ENCODE measurements at regions not wholly inside any gene's neighbourhood (a gene's known extent, or its start where the extent isn't known, plus 50 kb on each side); places are given as distances from the start of the nearest gene placed in this dataset.

DNA sequence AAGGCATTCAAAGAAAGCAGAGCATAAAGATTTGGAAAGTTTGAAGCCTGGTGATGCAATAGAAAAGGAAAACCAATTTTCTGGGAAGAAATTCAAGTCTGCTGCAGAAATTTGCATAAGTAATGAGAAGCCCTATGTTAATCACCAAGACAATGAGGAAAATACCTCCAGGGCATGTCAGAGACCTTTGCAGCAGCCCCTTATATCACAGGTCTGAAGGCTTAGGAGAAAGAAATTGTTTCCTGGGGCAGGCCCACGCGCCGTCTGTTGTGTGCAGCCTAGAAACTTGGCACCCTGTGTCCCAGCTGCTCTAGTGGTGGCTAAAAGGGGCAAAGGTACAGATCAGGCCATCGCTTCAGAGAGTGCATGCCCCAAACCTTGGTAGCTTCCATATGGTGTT is 495.3 kb upstream of the CDH6 start:
- DNase-seq, result no peak

DNA sequence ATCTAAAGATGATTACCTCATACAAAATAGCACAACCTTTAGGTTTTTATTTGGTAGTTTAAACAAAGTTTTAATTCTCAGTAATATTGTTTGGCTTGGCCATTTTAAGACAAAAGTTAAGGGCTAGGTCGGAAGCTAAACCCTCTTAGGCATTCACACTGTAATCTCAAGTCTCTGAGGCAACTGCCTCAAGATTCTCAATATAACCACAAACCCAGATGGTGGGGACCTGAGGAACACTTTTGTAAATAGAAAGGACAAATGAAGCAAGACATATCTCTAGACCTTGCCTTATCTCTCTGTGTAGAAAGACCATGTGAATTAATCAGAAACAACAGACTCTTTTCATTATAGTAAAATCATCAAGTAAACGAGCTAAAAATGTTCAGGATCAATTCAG is 500.2 kb upstream of the CDH6 start:
- no peak for DNase-seq

- DNase-seq, result no peak
Observed at GRCh38 chr5:30690931-30691330, 502.6 kb upstream of the CDH6 start.

GRCh38 chr5:30687461-30687860 is 506.0 kb upstream of the CDH6 start:
- DNase-seq, result no peak

DNA sequence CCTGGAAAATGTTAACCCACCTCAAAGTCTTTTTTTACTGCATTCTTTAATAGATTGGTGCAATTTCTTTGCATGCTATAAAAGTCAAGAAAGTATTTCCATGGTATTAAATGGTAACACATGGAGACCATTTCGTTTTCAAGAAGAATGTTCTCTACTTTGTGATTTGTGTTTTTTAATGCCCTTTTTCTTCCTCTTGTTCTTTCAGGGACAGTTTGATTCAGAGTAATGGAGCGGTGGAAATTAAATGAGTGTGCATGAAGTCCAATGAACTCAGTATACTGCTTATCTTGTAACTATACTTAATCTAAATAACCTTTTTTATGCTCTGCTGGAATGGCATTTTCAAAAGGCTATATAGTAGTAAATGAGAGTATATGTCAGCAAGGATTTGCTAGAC is 507.0 kb upstream of the CDH6 start:
- DNase-seq, result no peak

DNA sequence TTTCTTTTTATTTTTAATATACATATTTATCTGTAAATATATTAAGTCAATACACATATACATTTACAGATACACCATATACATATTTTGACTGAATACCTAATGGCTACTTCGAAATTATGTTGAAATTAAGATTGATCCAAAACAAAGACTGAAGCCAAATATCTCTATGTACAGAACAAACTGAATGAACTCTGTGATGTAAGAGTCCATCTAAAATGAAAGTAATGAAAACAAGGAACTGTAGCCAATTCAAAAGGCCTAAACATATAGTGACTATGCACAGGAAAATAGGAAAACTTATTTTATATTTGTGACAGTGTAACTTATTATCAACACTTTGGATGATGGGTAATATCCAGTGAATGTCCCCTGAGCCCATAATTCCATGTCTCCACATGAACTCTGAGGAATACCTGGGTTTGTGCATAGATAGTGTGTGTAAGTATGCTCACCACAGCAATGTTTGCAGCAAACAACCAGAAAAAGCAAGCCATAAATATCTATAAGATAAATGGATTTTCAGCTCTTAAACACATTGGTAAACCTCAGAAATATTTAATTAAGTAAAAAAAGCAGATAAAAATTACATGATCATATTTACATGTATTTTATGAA is 517.2 kb upstream of the CDH6 start:
- no peak for DNase-seq

GRCh38 chr5:30667293-30667692 is 526.2 kb upstream of the CDH6 start:
- no peak for DNase-seq

- no peak for DNase-seq
Observed at GRCh38 chr5:30663536-30663935, 530.0 kb upstream of the CDH6 start.

GRCh38 chr5:30662373-30662772 is 531.1 kb upstream of the CDH6 start:
- no peak for DNase-seq

DNA sequence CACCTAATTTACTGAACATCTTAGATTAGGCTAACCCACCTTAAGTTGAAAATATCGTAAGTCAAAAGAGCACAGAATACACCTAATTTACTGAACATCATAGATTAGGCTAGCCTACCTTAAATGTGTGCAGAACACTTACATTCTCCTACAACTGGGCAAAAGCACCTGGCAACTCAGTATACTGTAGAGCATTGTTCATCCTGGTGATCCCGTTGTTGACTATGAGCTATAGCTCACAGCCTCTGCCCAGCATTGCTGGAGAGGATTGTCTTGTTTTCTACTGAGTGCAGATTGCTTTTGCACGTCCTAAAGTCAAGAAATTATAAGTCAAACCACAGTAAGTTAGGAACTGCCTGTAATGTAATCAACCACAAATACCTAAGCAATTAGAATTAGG is 531.8 kb upstream of the CDH6 start:
- DNase-seq, result no peak

DNA sequence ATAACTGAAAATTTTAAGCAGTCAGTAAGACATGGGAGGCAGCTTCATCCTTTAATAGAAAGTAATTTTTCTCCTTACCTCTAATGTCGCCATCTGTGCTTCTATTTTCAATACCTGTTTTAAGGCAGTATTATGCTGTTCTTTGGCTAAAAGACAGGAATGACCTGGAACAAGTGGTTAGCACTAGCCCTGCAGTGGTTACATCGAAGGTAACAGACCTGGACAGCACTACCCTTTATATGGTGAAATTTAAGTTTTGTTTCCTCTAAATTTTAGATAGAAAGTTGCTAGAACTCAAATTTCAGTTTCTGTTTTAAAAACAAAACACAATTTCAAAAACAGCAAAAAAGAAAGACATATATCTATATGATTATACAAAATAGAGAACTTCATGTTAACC is 534.1 kb upstream of the CDH6 start:
- DNase-seq, result no peak

GRCh38 chr5:30650311-30650710 is 543.2 kb upstream of the CDH6 start:
- DNase-seq, result no peak

DNA sequence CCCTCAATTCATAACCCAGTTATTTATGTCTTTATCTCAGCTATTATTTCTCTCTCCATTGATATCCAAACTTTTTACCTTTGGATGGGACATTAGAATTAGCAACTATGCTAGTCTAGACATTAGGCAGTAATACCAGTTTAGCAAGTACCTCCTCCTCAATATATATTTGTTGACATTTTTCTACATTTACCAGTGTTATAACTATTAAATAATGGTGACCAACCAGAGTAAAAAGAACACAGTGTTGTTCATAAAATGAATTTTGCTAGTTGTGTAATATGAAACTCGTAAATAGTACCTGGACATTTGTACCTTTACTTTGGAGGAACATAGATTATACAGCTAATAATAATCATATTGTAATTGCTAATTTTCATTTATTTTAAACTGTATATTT is 554.6 kb upstream of the CDH6 start:
- no peak for DNase-seq

DNA sequence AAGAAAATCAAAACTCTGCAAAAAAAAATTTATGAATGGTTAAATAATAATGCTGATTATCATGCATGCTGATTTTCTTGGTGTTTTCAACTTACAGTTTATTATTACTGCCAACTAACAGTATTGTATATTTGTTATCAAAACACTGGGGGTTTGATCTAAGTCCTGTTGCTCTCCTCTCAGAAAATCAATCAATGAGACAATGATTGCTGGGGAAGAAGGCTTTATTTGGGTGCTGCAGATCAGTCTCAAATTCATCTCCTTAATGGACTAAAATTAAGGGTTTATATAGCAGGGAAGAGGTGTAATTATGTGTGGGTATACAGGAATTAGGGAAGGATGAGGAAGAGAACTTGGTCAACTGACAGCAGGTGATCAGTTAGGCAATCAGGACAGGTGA is 565.5 kb upstream of the CDH6 start:
- no peak for DNase-seq

DNA sequence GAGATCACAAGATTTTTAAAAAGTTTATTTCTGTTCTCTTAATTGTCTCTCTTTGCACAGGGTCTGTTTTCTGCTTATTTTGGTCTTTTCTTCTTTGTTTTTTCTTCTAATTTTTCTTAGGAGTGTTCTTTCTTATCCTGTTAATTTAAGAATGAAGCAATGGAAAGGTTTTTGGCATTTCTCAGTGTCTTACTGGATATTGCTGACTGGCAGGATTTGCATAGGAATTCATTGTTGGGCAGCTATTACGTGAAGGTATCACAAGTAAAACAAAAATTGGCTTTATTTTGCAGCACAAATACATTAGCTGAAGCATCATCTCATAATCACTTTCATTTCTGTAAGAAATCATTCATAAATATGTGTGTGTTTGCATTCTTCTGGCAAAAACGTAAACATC is 566.9 kb upstream of the CDH6 start:
- DNase-seq, result no peak

DNA sequence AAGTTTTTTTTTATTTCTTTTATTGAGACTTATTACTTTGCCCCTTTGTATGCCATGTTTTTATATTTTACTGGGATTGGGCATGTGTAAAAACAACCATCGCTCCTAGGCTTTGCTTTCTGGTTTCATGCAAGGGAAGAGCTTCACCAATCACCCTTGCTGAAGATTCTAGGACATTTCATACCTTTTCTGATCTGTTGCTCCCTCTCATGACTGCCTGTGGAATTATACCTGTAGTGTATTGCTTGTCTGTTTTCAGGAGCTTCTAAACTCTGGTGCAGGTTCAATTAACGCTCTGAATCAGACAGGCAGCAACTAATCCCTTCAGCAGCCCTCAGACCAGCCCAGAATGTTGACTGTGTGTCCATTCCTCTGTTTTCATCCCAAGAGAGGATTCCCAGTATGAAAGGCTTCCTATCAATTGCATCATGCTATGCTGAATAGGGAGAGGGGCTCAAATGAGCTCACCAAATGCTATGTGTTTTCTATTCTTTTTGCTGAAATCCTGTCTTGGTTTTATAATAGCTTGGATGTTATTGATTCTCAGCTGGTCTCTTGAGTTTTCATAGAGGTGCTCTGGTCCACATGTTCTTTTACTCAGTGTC is 572.9 kb upstream of the CDH6 start:
- no peak for DNase-seq

DNA sequence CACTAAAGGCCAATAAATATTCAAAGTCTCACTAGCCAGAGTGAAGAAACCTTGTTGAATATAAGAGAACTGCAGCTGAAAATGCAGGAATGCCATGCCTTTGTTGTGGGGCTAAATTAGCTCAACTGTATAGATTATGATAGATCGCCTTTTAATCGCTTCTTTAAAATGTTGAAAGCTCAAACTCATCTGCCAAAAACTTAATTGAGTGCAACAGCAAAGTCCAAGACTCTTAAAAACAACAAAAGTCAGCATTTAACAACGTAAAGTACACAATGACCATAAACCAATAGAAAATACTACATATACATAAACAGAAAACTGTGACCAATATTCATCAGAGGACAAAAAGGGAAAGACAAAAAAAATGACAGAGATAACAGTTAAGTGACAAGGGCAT is 585.0 kb upstream of the CDH6 start:
- no peak for DNase-seq

DNA sequence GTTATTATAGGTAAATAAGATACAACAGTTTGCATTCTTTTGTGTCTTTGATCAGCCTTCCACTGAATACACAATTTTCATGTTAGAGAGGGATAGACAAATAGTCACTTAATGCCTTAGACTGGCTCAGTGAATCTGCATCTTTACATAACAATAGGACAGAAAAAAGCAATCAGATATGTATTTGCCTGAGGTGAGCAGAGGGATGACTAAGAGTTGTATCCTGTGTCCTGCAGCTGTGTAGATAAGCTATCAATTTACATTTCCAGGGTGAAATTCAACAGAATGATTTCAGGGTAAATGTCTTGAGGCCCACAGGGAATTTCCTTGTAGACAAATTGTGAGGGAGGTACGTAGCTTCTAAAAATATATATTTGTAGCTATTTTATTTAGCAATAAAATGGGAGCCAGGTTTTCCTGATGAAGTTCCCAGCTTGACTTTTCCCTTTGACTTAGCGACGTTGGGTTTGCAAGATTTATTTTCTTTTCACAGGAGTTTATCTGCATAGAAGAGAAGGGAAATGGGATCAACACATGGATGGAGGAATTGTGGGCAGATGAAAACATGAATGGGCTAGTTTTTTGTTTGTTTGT is 586.1 kb upstream of the CDH6 start:
- DNase-seq, result no peak

DNA sequence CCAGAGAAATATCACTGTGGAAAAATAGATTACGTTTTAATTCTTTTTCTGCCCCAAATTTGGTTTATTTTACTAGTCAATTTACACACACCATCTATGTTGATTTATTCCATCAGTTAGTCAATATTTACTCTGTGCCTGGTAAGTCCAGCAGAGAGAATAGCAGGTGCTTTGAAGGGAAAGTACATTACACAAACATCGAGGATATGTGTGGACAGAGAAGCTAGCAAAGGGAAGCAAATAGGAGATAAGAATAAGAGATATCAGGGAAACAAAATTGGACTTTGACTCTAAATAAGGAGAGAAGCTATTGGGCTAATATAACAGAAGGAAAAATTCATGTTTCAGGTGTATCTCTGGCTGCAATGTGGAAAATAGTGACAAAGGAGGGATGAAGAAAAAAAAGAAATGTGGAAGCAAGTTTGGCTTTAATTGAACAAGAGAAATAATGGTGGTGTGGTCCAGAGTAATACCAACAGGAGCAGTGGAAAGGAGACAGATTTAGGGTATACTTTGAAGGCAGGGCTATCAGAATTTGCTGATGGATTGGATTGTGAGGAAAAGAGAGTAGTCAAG is 587.7 kb upstream of the CDH6 start:
- no peak for DNase-seq

DNA sequence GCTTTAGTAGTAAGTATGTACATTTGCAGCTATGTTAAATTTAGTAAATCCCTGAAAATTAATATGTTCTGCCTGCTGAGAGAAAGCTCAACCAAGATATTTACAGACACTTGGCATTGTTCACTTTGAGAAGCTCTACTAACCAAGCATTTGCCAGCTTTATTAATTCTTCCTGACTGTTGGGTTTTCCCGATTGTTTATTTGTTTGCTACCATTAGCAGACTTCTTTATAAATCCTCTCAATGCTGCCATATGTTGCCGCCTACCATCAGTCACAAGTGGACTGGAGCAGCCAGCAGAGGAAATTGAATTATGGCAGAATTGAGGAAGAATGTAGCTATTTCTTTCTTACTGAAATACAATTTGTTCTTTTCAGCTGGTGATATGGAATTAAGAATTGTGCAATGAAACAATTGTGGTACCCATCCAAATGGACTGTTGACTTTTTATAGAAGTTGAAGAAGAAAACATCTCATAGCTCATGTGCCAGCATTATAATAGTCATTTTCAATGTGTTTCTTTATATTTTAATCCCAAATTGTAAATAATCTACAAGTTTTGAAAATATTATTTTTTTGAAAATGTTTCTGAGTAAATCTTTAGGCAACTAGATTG is 588.7 kb upstream of the CDH6 start:
- DNase-seq, result no peak

DNA sequence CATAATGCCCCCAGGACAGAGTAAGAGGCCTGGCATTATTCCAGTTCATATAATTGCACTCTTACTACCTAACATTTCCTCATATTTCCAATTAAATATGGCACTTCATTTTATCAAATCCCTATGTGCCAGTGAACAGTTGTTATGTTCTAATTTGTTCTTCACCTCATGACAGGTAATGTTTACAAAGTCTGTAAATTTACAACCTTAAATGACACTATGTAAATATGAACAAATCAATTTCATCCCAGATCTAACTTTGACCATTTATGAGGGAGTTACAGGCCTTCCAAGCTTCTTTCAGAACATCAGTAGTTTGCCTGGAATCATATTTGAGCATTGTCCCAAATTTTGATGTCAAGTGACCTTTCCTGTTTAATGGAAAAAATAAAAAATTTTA is 592.6 kb upstream of the CDH6 start:
- no peak for DNase-seq

- no peak for DNase-seq
Observed at GRCh38 chr5:30596495-30597064, 596.9 kb upstream of the CDH6 start.

DNA sequence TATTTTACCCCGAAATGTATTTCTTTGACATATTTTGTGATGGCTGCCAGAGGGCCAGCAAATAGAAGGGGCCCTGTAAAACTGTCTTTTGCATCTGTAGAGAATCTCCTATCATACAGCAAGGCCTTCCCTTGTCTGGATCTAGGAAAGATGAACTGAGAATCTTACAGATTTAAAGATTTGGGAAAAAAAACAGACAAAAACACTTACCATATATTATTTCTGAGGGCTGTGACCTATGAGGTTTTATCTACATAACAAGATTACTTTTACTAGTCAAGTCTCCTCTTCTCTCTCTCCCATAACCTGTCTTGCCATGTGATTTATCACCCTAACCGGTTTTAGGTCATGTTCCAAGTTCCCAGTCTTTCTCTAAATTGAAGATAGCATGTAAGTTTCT is 599.2 kb upstream of the CDH6 start:
- DNase-seq, result no peak

- DNase-seq, result no peak
Observed at GRCh38 chr5:30592833-30593232, 600.7 kb upstream of the CDH6 start.
